IMR-90 (cell line): ENCODE measurements at regions not wholly inside any gene's neighbourhood (a gene's known extent, or its start where the extent isn't known, plus 50 kb on each side); places are given as distances from the start of the nearest gene placed in this dataset.

ENCODE experiments used
- ATAC-seq: fragments of 200-7000 bp; cut with Tn5 transposase; 2 replicates; pipeline ENCODE4 v1.9.1; 2020; ENCODE audit warnings: low read depth, mild to moderate bottlenecking, moderate library complexity
- BruUV-seq: library from RNA; stranded (reverse); fragments of 400-500 nt; replicated peaks from 2 replicates; lab custom pipeline; 2021; lab: Mats Ljungman, UMichigan
- CTCF ChIA-PET: fragments of 300-600 bp; formaldehyde crosslinking; extraction: SDS; loops from one replicate; lab custom pipeline; 2021; ENCODE audit warnings: antibody characterized with exemption; lab: Yijun Ruan, JAX
- POLR2A ChIA-PET: fragments of 300-600 bp; sonication (Branson Sonifier 250); formaldehyde crosslinking; loops from one replicate; lab custom pipeline; 2022; ENCODE audit warnings: antibody characterized with exemption; ENCODE audit not compliant: unreplicated experiment; lab: Charles Lee
- DNase-seq: peaks from one replicate; pipeline ENCODE4 v3.0.0; 2013
- H2AFZ ChIP-seq: replicated peaks from 2 replicates; pipeline ENCODE3; 2013; ENCODE audit warnings: low read length, mild to moderate bottlenecking; ENCODE audit not compliant: poor library complexity
- H2AK5ac ChIP-seq: 2 replicates; pipeline ENCODE4 v1.6.1; 2013; ENCODE audit warnings: low read depth, low read length, inconsistent platforms
- H2AK9ac ChIP-seq: replicated peaks from 2 replicates; pipeline ENCODE3; 2013; ENCODE audit warnings: mild to moderate bottlenecking, low read depth, low read length, moderate library complexity; ENCODE audit not compliant: poor library complexity
- H2BK120ac ChIP-seq: 2 replicates; pipeline ENCODE4 v1.6.1; 2013; ENCODE audit warnings: low read depth, low read length, inconsistent platforms
- H2BK15ac ChIP-seq: 3 replicates; pipeline ENCODE4 v1.6.1; 2013; ENCODE audit warnings: low read depth, low read length, inconsistent platforms
- H2BK20ac ChIP-seq: 2 replicates; pipeline ENCODE4 v1.6.1; 2013; ENCODE audit warnings: low read depth, mild to moderate bottlenecking, inconsistent platforms, low read length, moderate library complexity
- H2BK5ac ChIP-seq: 2 replicates; pipeline ENCODE4 v1.6.1; 2013; ENCODE audit warnings: mild to moderate bottlenecking, low read depth, low read length, inconsistent platforms; ENCODE audit not compliant: poor library complexity, severe bottlenecking
- H3K14ac ChIP-seq: replicated peaks from 2 replicates; pipeline ENCODE4 v1.6.1; 2013; ENCODE audit warnings: low read depth, low read length, inconsistent platforms
- H3K18ac ChIP-seq: 2 replicates; pipeline ENCODE4 v1.6.1; 2013; ENCODE audit warnings: low read depth, low read length, control low read depth
- H3K23ac ChIP-seq: 2 replicates; pipeline ENCODE4 v1.6.1; 2013; ENCODE audit warnings: low read depth, low read length, inconsistent platforms
- H3K27ac ChIP-seq: 2 replicates; pipeline ENCODE4 v1.5.1; 2013; ENCODE audit warnings: mild to moderate bottlenecking, control low read depth, low read length; ENCODE audit not compliant: insufficient read depth
- H3K27me3 ChIP-seq: 2 replicates; pipeline ENCODE4 v1.6.1; 2013; ENCODE audit warnings: low read length; ENCODE audit not compliant: control insufficient read depth, insufficient read depth
- H3K36me3 ChIP-seq: 2 replicates; pipeline ENCODE4 v1.6.1; 2013; ENCODE audit warnings: low read length, mixed read lengths; ENCODE audit not compliant: control insufficient read depth, insufficient read depth
- H3K4ac ChIP-seq: 2 replicates; pipeline ENCODE4 v1.6.1; 2013; ENCODE audit warnings: low read depth, low read length, inconsistent platforms
- H3K4me1 ChIP-seq: 2 replicates; pipeline ENCODE4 v1.6.1; 2013; ENCODE audit warnings: low read length, mixed read lengths; ENCODE audit not compliant: control insufficient read depth, insufficient read depth
- H3K4me2 ChIP-seq: 2 replicates; pipeline ENCODE4 v1.6.1; 2013; ENCODE audit warnings: low read depth, mild to moderate bottlenecking, control low read depth, low read length, moderate library complexity
- H3K4me3 ChIP-seq: 2 replicates; pipeline ENCODE4 v1.5.1; 2013; ENCODE audit warnings: low read depth, mild to moderate bottlenecking, control low read depth, low read length, moderate library complexity; ENCODE audit not compliant: insufficient read depth
- H3K56ac ChIP-seq: 2 replicates; pipeline ENCODE4 v1.6.1; 2013; ENCODE audit warnings: low read length, inconsistent platforms; ENCODE audit not compliant: insufficient read depth; ENCODE audit errors: extremely low read depth
- H3K79me1 ChIP-seq, 2 experiments: 2 replicates each; pipeline ENCODE4 v1.6.1; 2013; ENCODE audit warnings: low read length in 2 of 2, inconsistent platforms in 1 of 2, low read depth in 1 of 2
- H3K9ac ChIP-seq: 2 replicates; pipeline ENCODE4 v1.6.1; 2013; ENCODE audit warnings: low read depth, low read length, control low read depth
- H3K9me1 ChIP-seq: 2 replicates; pipeline ENCODE4 v1.6.1; 2013; ENCODE audit warnings: low read length, inconsistent platforms; ENCODE audit not compliant: insufficient read depth
- H3K9me3 ChIP-seq: 2 replicates; pipeline ENCODE4 v1.6.1; 2013; ENCODE audit warnings: low read length; ENCODE audit not compliant: control insufficient read depth, insufficient read depth
- H4K20me1 ChIP-seq: 2 replicates; pipeline ENCODE4 v1.6.1; 2013; ENCODE audit warnings: low read length, inconsistent platforms; ENCODE audit not compliant: insufficient read depth
- H4K5ac ChIP-seq: 2 replicates; pipeline ENCODE4 v1.6.1; 2013; ENCODE audit warnings: mild to moderate bottlenecking, low read depth, low read length, control low read depth
- H4K8ac ChIP-seq, 2 experiments: 2 replicates each; pipeline ENCODE4 v1.6.1; 2013; ENCODE audit warnings: low read depth in 2 of 2, low read length in 2 of 2, control low read depth in 1 of 2, inconsistent platforms in 1 of 2
- H4K91ac ChIP-seq: 2 replicates; pipeline ENCODE4 v1.6.1; 2013; ENCODE audit warnings: low read depth, low read length, inconsistent platforms; ENCODE audit not compliant: insufficient read depth
- BHLHE40 ChIP-seq: fragments of 150-350 bp; IDR thresholded peaks from 2 replicates; pipeline ENCODE4 v1.6.1; 2016; ENCODE audit warnings: mild to moderate bottlenecking, low read depth, low read length
- CEBPB ChIP-seq: IDR thresholded peaks from 2 replicates; pipeline ENCODE4 v1.6.1; 2012; ENCODE audit warnings: low read depth, low read length, improper control_type of control experiment
- ELK1 ChIP-seq: fragments of 150-350 bp; IDR thresholded peaks from 2 replicates; pipeline ENCODE4 v1.6.1; 2016; ENCODE audit warnings: low read depth, mild to moderate bottlenecking, low read length, moderate library complexity, borderline replicate concordance
- FOS ChIP-seq: fragments of 150-350 bp; IDR thresholded peaks from 2 replicates; pipeline ENCODE4 v1.6.1; 2016; ENCODE audit warnings: low read depth, low read length
- MXI1 ChIP-seq: IDR thresholded peaks from 2 replicates; pipeline ENCODE4 v1.6.1; 2012; ENCODE audit warnings: low read depth, mild to moderate bottlenecking, low read length, moderate library complexity, borderline replicate concordance
- NFE2L2 ChIP-seq: fragments of 150-350 bp; IDR thresholded peaks from 2 replicates; pipeline ENCODE4 v1.6.1; 2016; ENCODE audit warnings: low read depth, mild to moderate bottlenecking, low read length
- POLR2A ChIP-seq: IDR thresholded peaks from 2 replicates; pipeline ENCODE4 v1.6.1; 2012; ENCODE audit warnings: mild to moderate bottlenecking, low read depth, low read length
- RAD21 ChIP-seq: IDR thresholded peaks from 2 replicates; pipeline ENCODE4 v1.6.1; 2012; ENCODE audit warnings: low read length, improper control_type of control experiment
- RFX5 ChIP-seq: IDR thresholded peaks from 2 replicates; pipeline ENCODE4 v1.8.0; 2012; ENCODE audit warnings: low read depth, mild to moderate bottlenecking, low read length, moderate library complexity
- SMC3 ChIP-seq: fragments of 150-350 bp; IDR thresholded peaks from 2 replicates; pipeline ENCODE4 v1.6.1; 2016; ENCODE audit warnings: low read depth, mild to moderate bottlenecking, antibody characterized with exemption, low read length, moderate library complexity
- WGBS, 2 experiments: methylation state at CpG; one replicate each; pipeline versions ENCODE4 v1.1.5 to v1.1.7; 2013; ENCODE audit warnings: missing lambda C conversion rate in 2 of 2; ENCODE audit not compliant: insufficient read length in 1 of 2; ENCODE audit errors: extremely low coverage in 2 of 2; 5-methylcytosine and 5-hydroxymethylcytosine counted together
- dilution Hi-C: fragments of 300-500 bp; cut with HindIII; formaldehyde crosslinking; loops from one replicate; pipeline ENCODE4 v1.14.3; 2018; ENCODE audit warnings: low sequenced_read_pairs; ENCODE audit not compliant: unreplicated experiment
- in situ Hi-C: fragments of 300-500 bp; cut with MboI; formaldehyde crosslinking; loops from 3 replicates; pipeline ENCODE4 v1.14.3; 2019; ENCODE audit warnings: low sequenced_read_pairs, inconsistent platforms, mixed read lengths
- intact Hi-C: fragments of 100-400 bp; cut with micrococcal nuclease; formaldehyde crosslinking; loops from 2 replicates; pipeline ENCODE4 v1.10.0; 2022
- TF ChIP-seq, protein P1 (sequence below): fragments of 150-350 bp; IDR thresholded peaks from 2 replicates; pipeline ENCODE4 v1.6.1; 2017; ENCODE audit warnings: mild to moderate bottlenecking, antibody characterized with exemption, low read length, low read depth

DNA sequence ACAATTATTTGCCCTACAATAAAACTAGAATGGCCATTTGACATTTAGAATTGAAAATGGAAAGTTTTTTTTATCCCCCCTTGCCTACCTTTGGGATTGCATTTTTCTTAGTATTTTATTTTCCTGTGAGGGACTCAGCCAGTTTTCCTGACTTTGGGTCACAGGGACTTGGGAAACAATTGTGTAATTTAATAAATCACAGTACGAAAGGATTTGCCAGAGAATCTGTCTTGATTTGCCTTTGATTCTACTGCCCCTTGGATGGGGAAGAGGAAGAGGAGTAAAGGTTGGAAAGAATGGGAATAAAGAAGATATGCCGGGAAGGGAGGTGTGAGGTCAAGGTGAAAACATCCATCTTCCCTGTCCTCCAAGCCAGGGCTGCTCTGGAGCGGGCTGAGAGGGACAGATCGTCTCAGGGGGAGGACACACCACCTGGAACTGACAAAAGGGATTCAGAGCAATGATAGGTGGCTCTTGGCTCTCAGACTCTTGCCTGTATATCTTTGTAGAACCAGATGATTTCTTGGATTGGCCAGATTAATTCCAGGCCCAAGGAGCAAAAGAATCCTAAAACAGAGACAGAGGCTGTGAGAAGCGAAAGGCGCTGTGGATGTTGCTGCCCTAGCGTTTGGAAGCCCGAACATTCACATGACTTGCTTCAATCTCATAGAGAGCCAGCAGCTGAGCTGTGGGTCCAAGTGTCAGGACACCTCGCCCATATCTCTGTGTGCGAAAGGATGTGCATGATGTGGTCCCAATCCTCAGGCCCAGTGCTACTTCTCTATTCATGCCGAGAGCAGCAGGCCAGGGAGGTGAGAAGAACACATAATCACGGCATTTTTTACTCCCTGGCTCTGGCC lies 50.3 kb upstream of the ZEB1 start:
- TF ChIP-seq, protein P1, sequence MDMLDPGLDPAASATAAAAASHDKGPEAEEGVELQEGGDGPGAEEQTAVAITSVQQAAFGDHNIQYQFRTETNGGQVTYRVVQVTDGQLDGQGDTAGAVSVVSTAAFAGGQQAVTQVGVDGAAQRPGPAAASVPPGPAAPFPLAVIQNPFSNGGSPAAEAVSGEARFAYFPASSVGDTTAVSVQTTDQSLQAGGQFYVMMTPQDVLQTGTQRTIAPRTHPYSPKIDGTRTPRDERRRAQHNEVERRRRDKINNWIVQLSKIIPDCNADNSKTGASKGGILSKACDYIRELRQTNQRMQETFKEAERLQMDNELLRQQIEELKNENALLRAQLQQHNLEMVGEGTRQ, result no peak
- TF ChIP-seq POLR2A (no peak), RFX5 (no peak), ELK1 (no peak), CEBPB (no peak), NFE2L2 (no peak), MXI1 (no peak), FOS (no peak), RAD21 (no peak), BHLHE40 (no peak), SMC3 (no peak)
- Histone ChIP-seq H3K27me3 (no peaks in the 10 kb centered on the region), H4K20me1 (no peaks in the 10 kb centered on the region), H3K9me1 (no peaks in the 10 kb centered on the region), H3K23ac (no peak overlapping the region), H2AK5ac (peak overlapping the region; percentile 51; the same call in 1 of the 2 replicates), H3K56ac (no peak overlapping the region), H4K5ac (peak overlapping the region; percentile 18; the same call in 1 of the 2 replicates), H2BK20ac (no peak overlapping the region; the same call in 1 of the 2 replicates), H3K4me1 (peaks cover 5% of the 10 kb centered on the region), H3K4me3 (no peak overlapping the region), H2AK9ac (no peak overlapping the region), H2BK120ac (0 out of 2 replicates have a peak overlapping the region, but pooled peaks have one; percentile 10), H3K4me2 (no peak overlapping the region), H3K79me1 (peaks cover 0 to 18% of the 10 kb centered on the region in 2 experiments; a peak in 3 of 4 replicates), H3K36me3 (no peaks in the 10 kb centered on the region), H4K91ac (peak overlapping the region; percentile 17), H3K27ac (no peak overlapping the region), H3K18ac (peak overlapping the region; percentile 23; the same call in 1 of the 2 replicates), H2BK15ac (peak overlapping the region; percentile 77; the same call in 1 of the 3 replicates), H3K9ac (no peak overlapping the region), H2BK5ac (no peak overlapping the region), H3K14ac (no peak overlapping the region; the same call in 1 of the 2 replicates), H3K4ac (peak overlapping the region; percentile 58), H3K9me3 (no peaks in the 10 kb centered on the region), H2AFZ (no peak overlapping the region), H4K8ac (0 out of 4 replicates have a peak overlapping the region, but pooled peaks of 1 of the 2 experiments have one; percentile 13)
- dilution Hi-C loops, result no loop called here
- no TSS peak for BruUV-seq
- in situ Hi-C loops, result no loop called here
- no peak for ATAC-seq
- 80% methylated on average over 3 of the region's 12 CpGs; no CpG with 5 or more reads in 1 of the 2 experiments for WGBS, 2 experiments
- ChIA-PET POLR2A (no interaction called here), CTCF (no interaction called here)
- intact Hi-C loops, result loop anchor here (10.0 kb wide), 1 partner anchor 514 kb away; no protein-coding TSS in a partner anchor
- DNase-seq, result no peak
